Lower leg skin (tissue), 3 donors: ENCODE measurements at regions not wholly inside any gene's neighbourhood (a gene's known extent, or its start where the extent isn't known, plus 50 kb on each side); places are given as distances from the start of the nearest gene placed in this dataset.

Experiments
- CTCF ChIP-seq, 3 donors: fragments of 450-650 bp; IDR thresholded peaks; one replicate each; pipeline ENCODE4 v1.5.1; 2016; ENCODE audit warnings: antibody characterized with exemption in 3 of 3, mild to moderate bottlenecking in 3 of 3, moderate library complexity in 2 of 3
- POLR2A ChIP-seq, 2 donors: fragments of 450-650 bp; IDR thresholded peaks; one replicate each; pipeline ENCODE4 v1.6.1; 2016 to 2017; ENCODE audit warnings: antibody characterized with exemption in 2 of 2, mild to moderate bottlenecking in 1 of 2, moderate library complexity in 1 of 2

- TF ChIP-seq POLR2A (IDR thresholded peaks at IDR 0.05) (no peak), CTCF (IDR thresholded peaks at IDR 0.05) (no peak)
Observed at GRCh38 chr10:52558090-52558489, 214.5 kb downstream of the MBL2 start.
